ENCODE measurements at regions not wholly inside any gene's neighbourhood (a gene's known extent, or its start where the extent isn't known, plus 50 kb on each side); places are given as distances from the start of the nearest gene placed in this dataset.

DNA sequence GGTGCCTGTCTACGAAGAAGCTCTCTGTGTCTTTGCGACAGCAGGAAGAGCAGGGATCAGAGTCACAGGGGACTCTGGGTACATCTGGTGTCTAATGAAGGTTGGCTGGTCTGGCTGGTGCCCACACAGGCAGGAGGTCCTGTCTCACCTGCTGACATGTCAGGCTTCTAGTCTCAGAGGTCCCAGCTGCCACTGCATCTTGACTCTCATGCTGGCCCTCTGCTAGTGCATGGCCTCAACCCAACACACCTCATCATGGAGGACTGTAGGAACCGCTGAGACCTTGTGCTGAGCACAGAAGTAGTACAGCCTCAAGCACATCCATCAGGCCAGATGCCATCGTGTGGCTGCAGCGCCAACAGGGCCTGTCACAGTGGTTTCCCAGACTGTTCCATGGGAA, 206.1 kb upstream of the NR2F2 start:
- Histone ChIP-seq H3K4me1 (no peaks in the 10 kb centered on the region), H3K27me3 (ENCODE audit: low read depth) (no peaks in the 10 kb centered on the region), H3K4me3 (no peak overlapping the region), H3K36me3 (no peaks in the 10 kb centered on the region), H3K27ac (no peak overlapping the region), H3K9me3 (no peaks in the 10 kb centered on the region)
- TF ChIP-seq, protein P1, sequence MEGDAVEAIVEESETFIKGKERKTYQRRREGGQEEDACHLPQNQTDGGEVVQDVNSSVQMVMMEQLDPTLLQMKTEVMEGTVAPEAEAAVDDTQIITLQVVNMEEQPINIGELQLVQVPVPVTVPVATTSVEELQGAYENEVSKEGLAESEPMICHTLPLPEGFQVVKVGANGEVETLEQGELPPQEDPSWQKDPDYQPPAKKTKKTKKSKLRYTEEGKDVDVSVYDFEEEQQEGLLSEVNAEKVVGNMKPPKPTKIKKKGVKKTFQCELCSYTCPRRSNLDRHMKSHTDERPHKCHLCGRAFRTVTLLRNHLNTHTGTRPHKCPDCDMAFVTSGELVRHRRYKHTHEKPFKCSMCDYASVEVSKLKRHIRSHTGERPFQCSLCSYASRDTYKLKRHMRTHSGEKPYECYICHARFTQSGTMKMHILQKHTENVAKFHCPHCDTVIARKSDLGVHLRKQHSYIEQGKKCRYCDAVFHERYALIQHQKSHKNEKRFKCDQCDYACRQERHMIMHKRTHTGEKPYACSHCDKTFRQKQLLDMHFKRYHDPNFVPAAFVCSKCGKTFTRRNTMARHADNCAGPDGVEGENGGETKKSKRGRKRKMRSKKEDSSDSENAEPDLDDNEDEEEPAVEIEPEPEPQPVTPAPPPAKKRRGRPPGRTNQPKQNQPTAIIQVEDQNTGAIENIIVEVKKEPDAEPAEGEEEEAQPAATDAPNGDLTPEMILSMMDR (IDR thresholded peaks at IDR 0.05): no peak
- DNase-seq (no peak), ATAC-seq (no peak)
- intact Hi-C loops (cut with DNase I): no loop called here

DNA sequence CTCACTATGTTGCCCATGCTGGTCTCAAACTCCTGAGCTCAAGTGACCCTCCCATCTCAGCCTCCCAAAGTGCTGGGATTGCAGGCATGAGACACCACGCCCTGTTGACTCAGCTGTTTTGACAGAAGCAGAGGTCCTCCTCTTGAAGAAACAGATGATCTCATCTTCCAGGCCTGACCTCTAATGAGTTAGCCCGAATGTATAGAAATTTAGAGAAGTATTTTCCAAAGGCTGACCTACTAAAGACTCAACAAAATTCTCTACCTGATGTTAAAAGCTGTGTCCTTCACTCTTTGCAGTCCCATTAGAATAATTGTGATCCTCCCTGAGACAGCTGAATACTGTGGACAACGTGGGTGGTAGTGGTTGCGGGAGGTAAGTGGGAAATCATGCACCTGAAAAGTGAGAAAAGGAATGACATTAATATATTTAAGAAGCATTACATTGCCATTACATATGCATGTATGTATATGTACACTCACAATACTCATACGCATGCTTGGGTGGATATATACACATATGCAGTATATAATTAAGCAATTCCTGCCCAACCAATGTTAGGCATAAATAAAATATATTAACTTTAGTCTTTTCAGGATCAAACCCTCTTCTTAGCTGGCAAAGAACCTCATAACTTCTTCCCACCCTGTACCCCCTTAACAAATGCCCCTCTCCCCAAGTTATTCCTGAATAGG, 204.6 kb upstream of the NR2F2 start:
- no peak for ATAC-seq
- TF ChIP-seq, protein P1 (IDR thresholded peaks at IDR 0.05): no peak
- intact Hi-C loops (cut with DNase I): no loop called here

DNA sequence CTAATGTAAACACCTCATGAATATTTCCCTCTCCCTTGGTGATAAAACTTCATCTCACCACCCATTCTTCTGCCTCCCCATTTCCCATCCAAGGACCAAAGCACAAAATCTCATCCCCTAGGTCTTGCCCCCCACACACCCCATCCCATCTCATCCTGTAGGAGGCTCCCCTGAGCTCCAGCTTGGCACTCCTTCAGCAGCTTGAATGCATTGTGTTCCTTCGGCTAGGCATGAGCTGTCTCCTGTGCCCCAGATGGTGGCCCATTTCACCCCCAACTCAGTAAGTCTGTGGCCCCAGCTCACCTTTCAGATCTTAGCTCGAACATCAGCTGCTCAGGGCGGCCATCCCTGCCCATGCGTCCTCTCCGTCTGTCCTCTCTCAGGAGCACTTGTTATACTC, 203.6 kb upstream of the NR2F2 start:
- TF ChIP-seq, protein P1 (IDR thresholded peaks at IDR 0.05): no peak

More for the DNA sequence above, 204.6 kb upstream of the NR2F2 start:
- no peaks in the 10 kb centered on the region for H3K9me3 ChIP-seq
- H3K36me3 ChIP-seq: no peaks in the 10 kb centered on the region
- no peak overlapping the region for H3K27ac ChIP-seq
- no peak overlapping the region for H3K4me3 ChIP-seq
- no peak for DNase-seq
- H3K4me1 ChIP-seq: no peaks in the 10 kb centered on the region
- no peaks in the 10 kb centered on the region for H3K27me3 ChIP-seq (ENCODE audit: low read depth)

DNA sequence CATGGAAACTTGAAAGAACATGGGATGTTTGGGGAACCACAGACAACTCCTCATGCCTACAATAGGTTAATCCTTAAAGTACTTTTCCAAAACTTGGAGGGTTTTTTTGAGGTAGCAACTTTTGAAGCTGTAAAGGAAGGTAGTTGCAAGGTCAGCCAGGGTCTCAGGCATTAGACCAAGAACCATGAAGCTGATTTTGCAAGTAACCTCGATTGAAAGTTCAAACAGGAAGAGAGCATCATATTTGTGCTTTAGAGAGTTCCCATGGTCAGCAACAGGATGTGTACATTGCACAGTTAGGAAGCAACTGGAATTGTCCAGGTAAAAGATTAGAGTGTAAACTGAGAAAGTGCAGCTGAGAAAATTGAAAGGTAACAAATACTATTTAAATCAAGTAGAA, 199.8 kb upstream of the NR2F2 start:
- Histone ChIP-seq H3K27me3 (ENCODE audit: low read depth) (no peaks in the 10 kb centered on the region), H3K36me3 (no peaks in the 10 kb centered on the region), H3K9me3 (no peaks in the 10 kb centered on the region), H3K4me1 (no peaks in the 10 kb centered on the region), H3K4me3 (no peak overlapping the region), H3K27ac (no peak overlapping the region)
- no peak for ATAC-seq
- TF ChIP-seq, protein P1 (IDR thresholded peaks at IDR 0.05): no peak
- DNase-seq: no peak
- intact Hi-C loops (cut with DNase I): no loop called here

More for the DNA sequence above, 203.6 kb upstream of the NR2F2 start:
- Histone ChIP-seq H3K36me3 (no peaks in the 10 kb centered on the region), H3K4me3 (no peak overlapping the region), H3K27ac (no peak overlapping the region), H3K4me1 (no peaks in the 10 kb centered on the region), H3K27me3 (ENCODE audit: low read depth) (no peaks in the 10 kb centered on the region), H3K9me3 (no peaks in the 10 kb centered on the region)
- DNase-seq (no peak), ATAC-seq (no peak)
- intact Hi-C loops (cut with DNase I): no loop called here

DNA sequence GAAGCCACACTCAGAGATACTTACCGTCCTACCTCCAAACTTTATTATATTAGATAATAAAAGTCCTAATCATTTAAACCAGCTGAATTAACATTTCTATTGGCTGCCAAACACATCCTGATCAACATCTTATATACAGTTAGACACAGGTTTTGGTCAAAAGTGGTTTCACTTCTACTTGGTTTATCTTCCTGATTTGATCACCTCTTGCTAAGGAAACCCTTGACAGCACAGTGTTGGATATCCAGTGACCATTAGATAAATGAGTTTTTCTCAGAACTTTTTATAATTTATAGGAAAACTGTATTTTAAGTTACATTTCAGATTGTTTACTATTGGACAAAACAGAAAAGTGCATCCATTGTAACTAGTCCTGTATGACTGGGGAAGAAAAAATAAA, 198.4 kb upstream of the NR2F2 start:
- Histone ChIP-seq H3K4me1 (no peaks in the 10 kb centered on the region), H3K27ac (no peak overlapping the region), H3K36me3 (no peaks in the 10 kb centered on the region), H3K27me3 (ENCODE audit: low read depth) (no peaks in the 10 kb centered on the region), H3K4me3 (no peak overlapping the region), H3K9me3 (no peaks in the 10 kb centered on the region)
- intact Hi-C loops (cut with DNase I): no loop called here
- TF ChIP-seq, protein P1 (IDR thresholded peaks at IDR 0.05): no peak
- DNase-seq: no peak
- no peak for ATAC-seq

All from lower lobe of right lung (tissue), 2 donors.